GM18867 (cell line): ENCODE measurements at regions not wholly inside any gene's neighbourhood (a gene's known extent, or its start where the extent isn't known, plus 50 kb on each side); places are given as distances from the start of the nearest gene placed in this dataset.

Experiments
- ATAC-seq: cut with Tn5 transposase; IDR thresholded peaks from one replicate; pipeline ENCODE4 v1.9.1; 2021; ENCODE audit warnings: mild to moderate bottlenecking, moderate library complexity; ENCODE audit not compliant: unreplicated experiment

DNA sequence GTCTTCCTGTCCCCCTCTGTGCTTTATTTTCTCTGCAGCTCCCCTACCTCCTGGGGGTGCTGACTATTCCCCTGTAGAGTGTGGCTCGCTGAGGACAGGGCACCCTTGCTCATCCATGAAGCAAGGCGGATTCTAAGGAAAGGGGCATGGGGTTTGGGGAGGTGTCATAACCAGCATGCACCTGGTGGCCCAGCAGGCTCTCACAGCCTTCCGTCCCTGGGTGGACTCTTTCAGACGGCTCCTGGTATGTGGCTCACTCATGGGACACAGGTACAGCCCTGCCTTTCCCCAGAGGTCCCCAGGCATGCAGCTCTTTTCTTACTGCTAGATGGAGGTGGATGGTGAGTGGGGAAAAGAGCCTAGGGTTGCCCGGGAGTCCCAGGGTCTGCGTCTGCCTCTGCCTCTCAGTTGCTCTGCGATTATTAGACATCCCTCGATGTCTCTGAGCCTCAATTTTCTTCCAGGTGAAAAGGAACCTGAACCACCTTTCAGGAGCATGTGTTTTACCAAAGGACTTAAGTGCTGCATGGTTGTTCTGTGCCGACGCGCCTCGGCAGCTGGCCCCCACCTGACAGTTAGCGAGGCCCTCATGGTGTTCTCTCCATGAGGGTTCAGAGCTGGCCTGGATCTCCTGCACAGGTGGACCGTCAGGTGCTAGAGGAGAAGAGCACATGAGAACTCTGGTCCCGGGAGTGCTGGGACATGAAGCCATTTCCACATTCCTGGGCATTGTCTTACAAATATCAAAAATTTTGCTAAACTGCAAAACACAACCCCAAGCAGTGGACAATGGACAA lies 172.5 kb upstream of the SHH start:
- ATAC-seq = no peak

DNA sequence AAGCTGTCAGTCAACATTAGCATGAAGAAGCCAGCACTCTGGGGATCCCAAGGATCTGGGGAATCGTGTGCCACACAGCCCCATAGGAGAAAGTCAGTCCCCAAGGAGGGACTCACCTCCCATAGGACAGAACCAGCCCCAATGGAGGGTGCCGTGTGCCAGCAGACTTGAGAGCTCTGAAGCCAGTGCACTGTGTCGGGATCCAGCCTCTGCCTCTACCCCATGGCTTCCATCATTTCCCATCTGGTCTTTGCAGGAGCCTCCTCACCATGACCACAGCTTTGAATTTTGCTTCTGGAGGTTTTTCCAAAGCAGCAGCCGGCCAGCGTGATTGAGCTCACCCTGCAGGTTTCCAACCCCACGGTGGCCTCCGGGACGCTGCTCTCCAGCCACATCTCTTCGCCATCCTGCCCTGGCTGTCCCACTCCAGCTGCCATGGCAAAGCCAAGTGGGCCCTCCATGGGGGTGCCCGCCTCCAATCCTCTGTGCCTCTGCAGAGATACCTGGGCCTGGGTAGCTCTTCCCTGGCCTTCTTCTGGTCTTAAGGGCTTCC lies 171.8 kb upstream of the SHH start:
- ATAC-seq = no peak

DNA sequence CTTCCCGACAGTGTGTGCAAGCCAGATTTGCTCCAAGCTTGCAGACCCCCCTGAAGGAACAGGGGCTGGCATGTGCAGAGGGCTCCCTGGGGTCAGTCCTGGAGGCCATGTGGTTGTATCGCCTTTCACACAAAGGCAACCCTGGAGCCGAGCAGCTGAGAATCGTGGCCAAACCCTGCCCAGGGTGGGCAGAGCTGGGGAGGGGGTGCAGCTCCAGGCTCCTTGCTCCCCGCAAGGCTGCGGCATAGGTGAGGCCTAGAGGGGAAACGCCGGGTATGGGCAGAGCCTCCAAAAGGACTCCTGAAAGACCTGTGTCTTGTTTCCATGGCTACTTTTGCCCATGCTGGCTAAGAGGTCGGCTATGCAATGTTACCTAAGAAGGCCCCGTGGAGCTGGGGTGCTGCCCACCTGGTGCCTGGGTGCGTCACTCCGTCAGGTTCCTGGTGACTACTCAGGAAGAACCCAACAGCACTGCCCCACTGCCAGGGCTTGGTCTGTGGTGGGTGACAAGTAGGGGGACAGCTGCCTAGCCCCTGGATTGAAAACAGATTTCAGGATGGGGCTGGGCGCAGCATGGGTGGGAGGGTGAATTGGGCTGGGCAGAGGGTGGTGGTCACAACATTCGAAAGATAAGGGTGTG lies 171.0 kb upstream of the SHH start:
- no peak for ATAC-seq

DNA sequence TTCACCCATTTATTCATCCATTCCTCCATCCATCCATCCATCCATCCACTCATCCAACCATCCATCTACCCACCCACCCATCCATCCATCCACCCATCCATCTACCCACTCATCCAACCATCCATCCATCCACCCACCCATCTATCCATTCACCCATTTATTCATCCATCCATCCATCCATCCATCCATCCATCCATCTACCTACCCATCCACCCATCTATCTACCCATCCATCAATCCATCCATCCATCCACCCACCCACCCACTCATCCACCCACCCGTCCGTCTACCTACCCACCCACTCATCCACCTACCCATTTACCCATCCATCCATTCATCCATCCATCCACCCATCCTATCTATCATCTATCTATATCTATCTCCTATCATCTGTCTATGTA lies 169.4 kb upstream of the SHH start:
- ATAC-seq = no peak

DNA sequence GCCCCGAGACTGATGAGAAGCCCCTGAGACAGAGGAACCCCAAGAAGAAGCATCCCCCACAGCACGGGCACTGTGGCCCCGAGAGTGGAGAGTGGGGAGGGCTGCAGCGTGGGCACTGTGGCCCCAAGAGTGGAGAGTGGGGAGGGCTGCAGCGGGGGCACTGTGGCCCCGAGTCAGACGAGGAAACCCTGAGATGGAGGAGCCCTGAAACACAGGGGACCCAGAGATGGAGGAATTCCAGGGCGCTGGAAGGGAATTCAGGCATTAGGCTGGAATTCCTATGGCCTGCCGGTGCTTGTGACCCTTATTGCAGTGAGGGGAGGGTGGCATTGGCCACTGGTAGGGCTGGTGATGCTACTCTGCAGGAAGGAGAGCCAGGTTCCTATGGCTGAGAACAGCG lies 168.6 kb upstream of the SHH start:
- no peak for ATAC-seq

DNA sequence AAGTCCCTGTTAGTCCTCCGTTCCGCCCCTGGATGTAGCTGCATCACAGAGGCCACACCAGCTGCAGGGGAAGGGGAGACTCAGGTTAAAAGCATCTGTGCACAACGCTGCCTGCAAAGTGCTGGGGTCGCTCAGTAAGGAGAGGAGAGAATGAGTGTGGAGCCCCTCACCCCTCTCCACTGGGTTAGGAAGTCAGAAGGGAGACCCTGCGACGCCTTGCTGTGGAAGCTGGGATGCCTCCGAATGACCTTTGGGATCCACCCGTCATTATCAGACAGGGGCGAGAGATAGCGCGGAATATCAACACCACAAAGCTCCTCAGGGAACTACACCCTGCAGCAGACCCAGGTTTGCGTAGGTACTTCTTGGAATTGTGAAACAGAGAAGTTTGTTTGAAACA lies 167.7 kb upstream of the SHH start:
- no peak for ATAC-seq

DNA sequence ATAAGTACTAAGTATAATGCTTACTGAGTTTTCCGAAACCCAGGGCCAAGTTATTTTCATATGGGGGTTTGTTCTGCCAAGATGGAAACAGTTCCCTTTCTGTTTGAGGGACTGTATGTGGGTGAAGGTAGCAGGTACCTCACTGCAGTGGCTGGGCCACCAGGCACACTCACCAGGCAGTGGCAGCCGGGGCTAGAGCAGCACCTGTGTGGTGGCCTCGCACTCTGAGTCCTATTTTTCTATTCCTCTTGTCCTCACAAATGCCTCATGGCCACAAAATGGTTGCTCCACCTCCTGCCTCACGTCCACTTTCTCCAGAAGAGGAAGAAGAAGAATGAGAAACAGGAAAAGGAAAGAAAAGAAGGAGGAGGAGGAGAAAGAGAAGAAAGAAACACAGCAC lies 167.3 kb upstream of the SHH start:
- ATAC-seq = no peak

DNA sequence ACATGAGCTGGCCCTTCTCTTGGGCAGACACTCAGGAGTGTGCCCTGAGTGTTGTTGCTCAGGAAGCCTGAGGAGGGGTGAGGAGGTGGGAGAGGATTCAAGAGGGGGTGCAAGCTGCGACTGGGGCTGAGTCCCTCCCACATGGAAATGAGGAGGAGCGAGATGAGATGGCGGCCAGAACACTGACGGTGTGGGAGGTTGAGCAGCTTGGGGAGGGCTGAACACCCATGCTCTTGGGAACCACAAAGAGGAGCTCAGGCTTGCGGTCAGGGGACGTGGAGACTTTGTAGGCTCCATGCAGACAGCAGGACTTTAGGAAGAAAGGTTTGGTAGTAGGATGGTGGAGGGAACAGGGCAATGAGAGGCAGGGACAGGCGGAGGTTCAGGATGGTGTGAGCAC lies 163.2 kb upstream of the SHH start:
- no peak for ATAC-seq

DNA sequence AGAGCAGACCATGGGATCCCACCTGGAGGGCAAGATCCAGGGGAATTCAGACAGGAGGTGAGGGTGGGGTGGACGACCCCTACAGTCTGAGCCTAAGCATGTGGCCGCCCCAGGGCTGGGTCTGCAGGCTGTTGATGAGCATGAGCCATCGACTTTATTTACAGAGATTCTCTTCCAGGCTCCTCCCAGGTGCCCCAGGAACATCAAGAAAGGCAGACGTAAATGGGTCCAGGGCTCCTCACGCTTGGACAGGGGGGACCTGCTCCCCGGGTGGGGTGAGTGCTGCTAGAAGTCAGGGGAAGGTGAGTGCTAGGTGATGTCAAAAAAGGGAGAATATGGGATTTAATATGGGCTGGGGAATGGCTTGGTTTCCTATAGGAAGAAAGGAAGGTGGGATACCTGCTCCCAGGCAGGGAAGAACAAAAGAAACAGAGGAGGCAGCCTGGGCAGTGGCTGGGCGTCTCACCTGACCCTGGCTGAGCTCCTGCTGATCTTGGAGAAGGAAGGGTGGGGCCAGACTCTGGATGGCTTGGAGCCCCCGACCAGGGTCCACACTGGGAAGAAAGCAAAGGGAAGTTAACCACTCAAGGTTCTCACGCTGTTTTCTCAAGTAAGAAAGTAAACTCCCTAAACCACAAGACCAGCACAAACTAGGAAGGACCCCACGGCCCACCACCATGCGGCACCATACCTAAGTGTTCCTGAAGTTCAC lies 162.1 kb upstream of the SHH start:
- no peak for ATAC-seq

DNA sequence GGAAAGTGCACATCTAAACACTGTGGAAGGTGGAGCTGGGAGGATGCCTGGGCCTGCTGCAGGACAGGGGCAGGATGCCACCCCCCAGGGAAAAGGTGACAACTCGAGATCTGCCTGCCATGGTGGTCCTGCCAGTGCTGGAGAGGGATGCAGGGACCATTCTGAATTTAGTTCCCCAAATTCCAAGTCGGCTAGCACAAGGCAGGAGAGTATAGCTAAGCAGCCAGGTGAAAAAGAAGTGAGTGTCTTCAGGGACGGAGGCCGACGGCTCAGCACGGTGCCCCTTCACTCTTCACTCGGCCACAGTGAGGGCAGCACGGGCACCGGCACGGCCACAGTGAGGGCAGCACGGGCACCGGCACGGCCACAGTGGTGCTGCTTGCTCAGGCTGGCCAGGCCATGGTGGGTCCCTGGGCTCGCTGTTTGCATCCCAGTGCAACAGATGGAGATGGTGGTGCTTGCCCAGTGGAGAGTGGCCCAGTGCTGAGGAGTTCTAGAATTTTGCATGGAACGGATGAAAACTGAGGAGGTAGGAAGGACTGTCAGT lies 161.3 kb upstream of the SHH start:
- no peak for ATAC-seq

DNA sequence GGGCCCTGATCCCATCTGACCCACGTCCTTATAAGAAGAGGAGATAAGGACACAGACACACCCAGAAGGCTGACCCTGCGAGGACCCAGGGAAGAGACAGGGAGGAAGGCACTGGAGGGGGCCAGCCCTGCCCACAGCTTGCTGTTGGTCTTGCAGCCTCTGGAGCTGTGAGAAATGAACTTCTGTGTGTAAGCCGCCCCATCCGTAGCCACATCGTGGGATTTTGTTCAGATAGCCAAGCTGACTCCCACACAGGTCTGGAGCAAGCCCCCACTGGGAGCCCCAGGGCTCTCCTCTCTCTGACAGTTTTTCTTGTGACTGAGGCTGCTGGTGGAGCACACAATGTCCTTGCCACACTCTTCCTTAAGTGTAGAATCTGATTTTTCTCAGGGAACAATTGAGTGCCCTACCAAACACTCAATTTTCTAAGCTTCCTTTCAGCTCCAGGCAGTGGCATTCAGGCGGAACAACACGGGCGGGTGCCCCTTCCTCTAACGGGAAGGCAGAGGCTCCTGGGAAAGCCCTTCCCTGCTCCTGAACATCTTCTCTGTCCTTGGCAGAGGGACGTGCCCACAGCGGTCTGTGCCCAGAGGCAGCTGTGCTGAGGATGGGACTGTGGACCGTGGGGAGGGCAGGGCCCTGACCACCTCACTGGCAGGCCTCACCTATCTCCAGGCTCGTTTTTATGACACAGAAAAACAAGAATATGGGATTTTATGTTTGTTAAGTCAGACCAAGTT lies 160.6 kb upstream of the SHH start:
- ATAC-seq = no peak

DNA sequence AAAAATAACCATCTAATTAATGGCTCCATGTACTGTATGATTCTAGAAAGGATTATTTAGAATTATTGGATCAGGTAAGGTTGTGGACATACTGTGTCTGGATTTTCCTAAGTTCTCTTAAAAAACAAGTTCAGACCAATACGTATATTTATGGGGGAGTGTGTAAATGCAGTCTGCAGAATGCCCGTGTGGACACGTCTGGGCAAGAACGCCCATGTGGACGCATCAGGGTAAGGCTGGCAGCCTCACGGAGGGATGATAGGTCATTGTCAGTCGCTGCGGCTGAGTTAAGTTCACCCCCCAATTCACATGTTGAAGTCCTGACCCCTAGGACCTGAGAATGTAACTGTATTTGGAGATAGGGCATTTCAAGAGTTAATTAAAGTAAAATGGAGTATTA lies 160.0 kb upstream of the SHH start:
- no peak for ATAC-seq

DNA sequence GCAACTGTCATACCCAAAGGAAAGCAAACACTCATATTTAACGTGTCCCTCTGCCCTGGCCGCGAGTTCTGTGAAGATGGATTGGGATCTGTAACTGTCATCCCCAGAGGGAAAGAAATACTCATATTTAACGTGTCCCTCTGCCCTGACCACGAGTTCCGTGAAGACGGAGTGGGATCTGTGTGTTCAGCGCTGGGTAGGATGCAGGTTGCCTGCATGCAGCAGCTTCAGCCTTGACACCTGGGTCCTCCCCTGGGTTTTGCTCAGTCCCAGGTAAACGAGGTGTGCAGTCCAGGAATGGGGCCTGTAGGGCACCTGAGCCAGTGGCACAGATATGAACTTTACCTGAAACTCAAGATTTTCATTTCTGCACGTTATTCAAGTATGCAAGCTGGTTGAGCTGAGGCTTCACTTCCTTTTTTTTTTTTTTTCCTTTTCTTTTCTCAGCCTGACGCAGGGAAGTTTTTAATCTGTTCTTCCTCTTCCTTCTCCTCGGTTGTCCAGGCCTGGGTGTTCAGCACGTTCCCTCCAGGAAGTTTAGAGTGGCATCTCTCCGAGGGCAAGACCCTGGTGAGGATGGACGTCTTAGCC lies 159.0 kb upstream of the SHH start:
- no peak for ATAC-seq

DNA sequence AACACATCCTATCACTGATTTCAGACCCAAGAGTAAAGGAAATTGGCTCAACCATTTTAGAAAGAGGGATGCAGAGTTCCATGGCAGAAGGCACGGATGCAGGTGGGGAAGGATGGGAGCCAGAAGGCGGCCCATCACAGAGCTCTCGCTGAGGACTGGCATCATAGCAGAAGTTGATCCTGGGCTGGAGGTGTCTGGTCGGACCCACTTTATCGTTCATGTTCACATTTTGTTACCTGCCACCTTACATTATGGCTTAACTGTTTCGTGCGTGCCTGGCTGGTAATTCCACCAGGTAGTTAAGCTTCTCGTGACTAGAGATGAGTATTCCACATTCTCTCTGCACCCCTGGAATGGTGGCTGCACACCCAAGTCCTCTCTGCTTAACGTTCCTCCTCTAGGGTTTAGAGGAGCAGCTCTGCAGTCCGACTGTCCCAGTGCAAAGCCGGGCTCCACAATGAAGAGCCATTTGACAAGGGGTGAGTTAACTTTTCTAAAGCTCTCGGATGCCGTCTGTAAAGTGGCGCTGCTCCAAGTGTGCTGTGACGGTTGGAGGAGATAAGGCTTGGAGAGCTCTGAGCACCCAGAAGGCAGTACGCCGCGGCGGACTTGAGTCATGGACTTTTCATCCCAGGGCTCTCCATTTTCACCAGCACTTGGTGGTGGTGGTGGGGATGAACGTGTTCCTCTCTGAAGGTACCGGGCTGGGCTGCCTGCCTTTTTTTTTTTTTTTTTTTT lies 157.1 kb upstream of the SHH start:
- ATAC-seq = no peak

DNA sequence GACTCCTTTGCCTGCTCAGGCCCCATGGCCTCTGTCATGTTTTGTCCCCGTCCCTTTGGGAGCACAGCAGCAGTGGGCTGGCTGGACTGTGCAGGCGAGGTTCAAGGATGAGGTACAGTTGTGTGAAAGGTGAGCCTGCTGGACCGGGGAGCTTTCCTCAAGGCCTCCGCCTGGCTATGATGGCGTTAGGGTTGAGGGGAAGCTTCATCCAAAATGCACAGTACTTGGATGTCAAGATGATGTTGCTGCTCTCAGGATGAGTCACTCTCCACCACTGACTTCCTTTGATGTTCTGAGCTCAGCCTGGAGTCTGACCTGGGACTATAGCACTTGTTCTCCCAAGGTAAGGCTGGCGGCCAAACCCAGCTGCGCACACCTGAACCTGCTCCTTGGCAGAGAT lies 152.7 kb upstream of the SHH start:
- no peak for ATAC-seq

DNA sequence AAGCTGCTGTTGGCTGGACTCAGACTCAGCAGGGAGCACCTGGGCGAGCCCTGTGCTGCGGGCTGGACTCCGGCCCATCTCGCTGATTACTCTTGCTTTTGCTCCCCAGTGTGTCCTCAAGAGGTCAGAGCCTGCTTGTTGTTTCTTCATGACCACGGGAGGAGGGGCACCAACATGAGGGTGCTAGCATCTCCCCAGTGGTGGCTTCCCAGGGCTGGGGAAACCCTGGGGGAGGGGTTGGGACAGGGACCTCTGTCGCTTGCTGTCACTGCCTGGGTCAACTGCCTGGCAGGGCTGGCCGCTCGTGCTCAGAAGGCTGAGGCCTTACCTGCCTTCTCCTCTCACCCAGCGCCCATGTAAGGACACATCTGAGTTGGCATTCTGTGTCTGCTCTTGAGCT lies 152.3 kb upstream of the SHH start:
- no peak for ATAC-seq

DNA sequence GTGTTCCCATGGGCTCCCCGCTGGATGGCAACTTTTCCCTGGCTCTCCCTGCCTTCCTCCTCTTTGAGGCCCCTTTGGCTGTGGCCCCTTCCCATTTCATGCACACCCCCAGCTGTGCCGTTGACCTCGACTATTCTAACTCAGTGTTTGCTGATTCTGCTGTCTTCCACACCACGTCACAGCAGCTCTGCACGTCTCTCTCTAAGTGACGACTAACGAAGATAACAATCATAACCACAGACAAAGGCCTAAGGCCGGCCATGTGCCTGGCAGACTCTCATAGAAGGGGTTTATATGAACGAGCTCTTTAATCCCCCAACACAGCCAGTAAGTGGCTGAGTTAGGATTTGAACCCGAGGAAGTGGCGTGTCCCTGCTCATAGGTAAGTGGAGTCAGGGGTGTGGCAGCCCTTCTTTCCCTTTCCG lies 151.5 kb upstream of the SHH start:
- no peak for ATAC-seq

DNA sequence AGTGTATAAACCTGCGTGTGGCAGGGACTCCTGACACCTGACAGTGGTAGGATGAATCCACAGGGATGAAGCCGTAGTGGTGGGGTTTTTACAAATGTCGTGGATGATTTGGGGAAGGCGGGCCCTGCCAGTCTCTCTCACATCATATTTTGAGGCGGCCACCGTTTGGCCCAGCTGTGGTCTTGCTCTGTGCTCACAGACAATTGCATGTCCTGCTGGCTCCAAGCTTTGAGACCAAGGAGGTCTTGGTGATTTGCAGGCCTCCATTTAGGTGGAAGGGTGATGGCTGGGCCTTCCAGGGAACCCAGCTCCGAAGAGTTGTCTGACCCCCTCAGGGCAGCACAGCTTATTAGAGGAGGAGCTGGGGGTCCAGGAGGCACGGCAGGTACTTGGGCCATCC lies 151.1 kb upstream of the SHH start:
- ATAC-seq = no peak

DNA sequence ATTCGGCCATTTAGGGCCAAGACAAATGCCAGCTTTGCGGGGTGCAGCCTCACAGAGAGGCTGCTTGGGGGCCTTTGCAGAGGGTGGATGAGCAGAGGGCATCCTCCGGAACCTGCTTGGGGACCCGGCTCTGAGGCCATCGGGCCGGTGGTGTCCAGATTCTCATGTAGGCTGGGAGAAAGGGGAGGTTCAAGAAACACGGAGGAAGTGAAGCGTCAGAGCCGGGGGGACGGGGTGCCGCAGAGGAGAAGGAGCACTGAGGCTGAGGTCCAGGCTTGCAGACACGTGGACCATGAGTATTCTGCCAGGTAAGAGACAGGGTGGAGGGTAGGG lies 150.7 kb upstream of the SHH start:
- ATAC-seq = no peak
